ENCODE measurements at regions not wholly inside any gene's neighbourhood (a gene's known extent, or its start where the extent isn't known, plus 50 kb on each side); places are given as distances from the start of the nearest gene placed in this dataset.
"Not testable (repeated sequence)": the region's sequence is repeated elsewhere in the genome, so short reads cannot be mapped to it uniquely, and the experiment has no call there.

GRCh38 chr5:98321361-98321760 lies 452.1 kb upstream of the RGMB start:
- TF ChIP-seq, protein P1, sequence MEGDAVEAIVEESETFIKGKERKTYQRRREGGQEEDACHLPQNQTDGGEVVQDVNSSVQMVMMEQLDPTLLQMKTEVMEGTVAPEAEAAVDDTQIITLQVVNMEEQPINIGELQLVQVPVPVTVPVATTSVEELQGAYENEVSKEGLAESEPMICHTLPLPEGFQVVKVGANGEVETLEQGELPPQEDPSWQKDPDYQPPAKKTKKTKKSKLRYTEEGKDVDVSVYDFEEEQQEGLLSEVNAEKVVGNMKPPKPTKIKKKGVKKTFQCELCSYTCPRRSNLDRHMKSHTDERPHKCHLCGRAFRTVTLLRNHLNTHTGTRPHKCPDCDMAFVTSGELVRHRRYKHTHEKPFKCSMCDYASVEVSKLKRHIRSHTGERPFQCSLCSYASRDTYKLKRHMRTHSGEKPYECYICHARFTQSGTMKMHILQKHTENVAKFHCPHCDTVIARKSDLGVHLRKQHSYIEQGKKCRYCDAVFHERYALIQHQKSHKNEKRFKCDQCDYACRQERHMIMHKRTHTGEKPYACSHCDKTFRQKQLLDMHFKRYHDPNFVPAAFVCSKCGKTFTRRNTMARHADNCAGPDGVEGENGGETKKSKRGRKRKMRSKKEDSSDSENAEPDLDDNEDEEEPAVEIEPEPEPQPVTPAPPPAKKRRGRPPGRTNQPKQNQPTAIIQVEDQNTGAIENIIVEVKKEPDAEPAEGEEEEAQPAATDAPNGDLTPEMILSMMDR (IDR thresholded peaks at IDR 0.05; ENCODE audit: low read length, missing control alignments), result no peak
- no peak for DNase-seq (ENCODE audit: low read depth)
- no peak overlapping the region for H3K4me3 ChIP-seq (replicated peaks; ENCODE audit: low read depth, low read length)

DNA sequence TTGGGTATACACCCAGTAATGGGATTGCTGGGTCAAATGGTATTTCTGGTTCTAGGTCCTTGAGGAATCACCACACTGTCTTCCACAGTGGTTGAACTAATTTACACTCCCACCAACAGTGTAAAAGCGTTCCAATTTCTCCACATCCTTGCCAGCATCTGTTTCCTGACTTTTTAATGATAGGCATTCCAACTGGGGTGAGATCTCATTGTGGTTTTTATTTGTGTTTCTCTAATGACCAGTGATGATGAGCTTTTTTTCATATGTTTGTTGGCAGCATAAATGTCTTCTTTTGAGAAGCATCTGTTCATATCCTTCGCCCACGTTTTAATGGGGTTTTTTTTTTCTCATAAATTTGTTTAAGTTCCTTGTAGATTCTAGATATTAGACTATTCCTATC lies 448.3 kb upstream of the RGMB start:
- not testable (repeated sequence) for H3K4me3 ChIP-seq (replicated peaks; ENCODE audit: low read depth, low read length); DNase-seq (ENCODE audit: low read depth)

- TF ChIP-seq, protein P1 (IDR thresholded peaks at IDR 0.05; ENCODE audit: low read length, missing control alignments), result no peak
- no peak for DNase-seq (ENCODE audit: low read depth)
- H3K4me3 ChIP-seq (replicated peaks; ENCODE audit: low read depth, low read length), result no peak overlapping the region
Measured at GRCh38 chr5:98328015-98328414, 445.4 kb upstream of the RGMB start.

GRCh38 chr5:98330871-98331270 lies 442.6 kb upstream of the RGMB start:
- TF ChIP-seq, protein P1 (IDR thresholded peaks at IDR 0.05; ENCODE audit: low read length, missing control alignments), result no peak
- H3K4me3 ChIP-seq (replicated peaks; ENCODE audit: low read depth, low read length), result no peak overlapping the region
- no peak for DNase-seq (ENCODE audit: low read depth)

DNA sequence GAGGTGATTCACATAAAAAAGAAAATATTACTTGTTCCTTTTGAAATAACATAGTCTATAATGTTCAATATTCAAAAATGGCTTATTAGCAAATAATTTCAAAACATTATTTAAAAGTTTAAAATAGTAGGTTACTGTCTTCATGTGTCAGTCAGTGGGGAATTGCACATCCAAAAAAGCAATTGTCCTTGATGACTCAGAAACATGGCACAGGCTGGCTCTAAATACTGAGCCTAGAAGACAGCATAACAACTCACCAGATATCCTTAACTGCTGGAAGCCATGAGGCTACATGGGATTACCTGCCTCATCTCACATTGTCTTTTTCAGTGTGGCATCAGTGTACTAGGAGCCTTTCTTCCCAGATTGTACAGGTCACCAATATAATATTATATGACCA lies 439.5 kb upstream of the RGMB start:
- DNase-seq (ENCODE audit: low read depth), result no peak
- no peak overlapping the region for H3K4me3 ChIP-seq (replicated peaks; ENCODE audit: low read depth, low read length)
- TF ChIP-seq, protein P1 (IDR thresholded peaks at IDR 0.05; ENCODE audit: low read length, missing control alignments), result no peak

DNA sequence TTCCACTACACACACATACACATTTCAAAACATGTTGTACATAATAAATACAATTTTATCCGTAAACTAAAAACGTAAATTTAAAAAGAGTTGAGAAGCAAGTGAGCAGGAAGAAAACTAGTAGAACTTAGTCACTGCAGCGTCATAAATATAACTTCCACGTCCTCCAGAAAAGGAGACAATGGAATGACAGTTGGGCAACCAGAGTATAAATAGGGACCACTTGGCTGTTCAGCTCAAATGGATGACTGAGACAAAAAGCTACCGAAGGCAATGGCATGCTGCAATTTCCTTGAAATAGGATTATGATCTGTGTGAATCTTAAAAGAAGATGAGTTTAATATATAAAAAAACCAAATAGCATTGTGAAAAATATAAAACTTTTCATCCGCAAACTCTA lies 438.5 kb upstream of the RGMB start:
- DNase-seq (ENCODE audit: low read depth), result no peak
- H3K4me3 ChIP-seq (replicated peaks; ENCODE audit: low read depth, low read length), result no peak overlapping the region
- TF ChIP-seq, protein P1 (IDR thresholded peaks at IDR 0.05; ENCODE audit: low read length, missing control alignments), result no peak

GRCh38 chr5:98339141-98339848 lies 434.2 kb upstream of the RGMB start:
- DNase-seq (ENCODE audit: low read depth), result no peak
- TF ChIP-seq, protein P1 (IDR thresholded peaks at IDR 0.05; ENCODE audit: low read length, missing control alignments), result no peak
- H3K4me3 ChIP-seq (replicated peaks; ENCODE audit: low read depth, low read length), result no peak overlapping the region

Measured in fibroblast of pulmonary artery (primary cell).